Activated CD4-positive, alpha-beta T cell treated with anti-CD3 and anti-CD28 coated beads for 36 hours (primary cell): ENCODE measurements at regions not wholly inside any gene's neighbourhood (a gene's known extent, or its start where the extent isn't known, plus 50 kb on each side); places are given as distances from the start of the nearest gene placed in this dataset.

Experiments used
- ATAC-seq: fragments of 200-7000 bp; cut with Tn5 transposase; one replicate; pipeline ENCODE4 v1.10.0; 2021; ENCODE audit warnings: mild to moderate bottlenecking, moderate library complexity
- CTCF ChIA-PET: fragments of 350-600 bp; sonication (Branson Sonifier 250); formaldehyde crosslinking; loops from one replicate; lab custom pipeline; 2021; ENCODE audit warnings: antibody characterized with exemption; lab: Charles Lee
- POLR2A ChIA-PET: fragments of 350-600 bp; sonication (Branson Sonifier 250); formaldehyde crosslinking; loops from one replicate; lab custom pipeline; 2021; ENCODE audit warnings: antibody characterized with exemption, inconsistent platforms; lab: Charles Lee
- DNase-seq: peaks from one replicate; pipeline ENCODE4 v3.0.0-alpha.2; 2020
- H3K27ac Mint-ChIP-seq: one replicate; pipeline ENCODE4 v1.8.0; 2021; ENCODE audit warnings: mixed read lengths
- H3K27me3 Mint-ChIP-seq: one replicate; pipeline ENCODE4 v1.8.0; 2021; ENCODE audit warnings: mixed read lengths
- H3K36me3 Mint-ChIP-seq: one replicate; pipeline ENCODE4 v1.8.0; 2021; ENCODE audit warnings: low read depth, mixed read lengths
- H3K4me1 Mint-ChIP-seq: one replicate; pipeline ENCODE4 v1.8.0; 2021; ENCODE audit warnings: mixed read lengths
- H3K4me3 Mint-ChIP-seq: one replicate; pipeline ENCODE4 v1.8.0; 2021; ENCODE audit warnings: mild to moderate bottlenecking, moderate library complexity, mixed read lengths
- H3K9me3 Mint-ChIP-seq: one replicate; pipeline ENCODE4 v1.8.0; 2021; ENCODE audit warnings: low read depth, mixed read lengths
- intact Hi-C, 2 experiments: fragments of 100-400 bp; cut with DNase I in 1 of 2; cut with micrococcal nuclease in 1 of 2; formaldehyde crosslinking; loops; one replicate each; pipeline versions ENCODE4 v1.14.2 to v1.15.1; 2022 to 2024; cut with DNase I, micrococcal nuclease

DNA sequence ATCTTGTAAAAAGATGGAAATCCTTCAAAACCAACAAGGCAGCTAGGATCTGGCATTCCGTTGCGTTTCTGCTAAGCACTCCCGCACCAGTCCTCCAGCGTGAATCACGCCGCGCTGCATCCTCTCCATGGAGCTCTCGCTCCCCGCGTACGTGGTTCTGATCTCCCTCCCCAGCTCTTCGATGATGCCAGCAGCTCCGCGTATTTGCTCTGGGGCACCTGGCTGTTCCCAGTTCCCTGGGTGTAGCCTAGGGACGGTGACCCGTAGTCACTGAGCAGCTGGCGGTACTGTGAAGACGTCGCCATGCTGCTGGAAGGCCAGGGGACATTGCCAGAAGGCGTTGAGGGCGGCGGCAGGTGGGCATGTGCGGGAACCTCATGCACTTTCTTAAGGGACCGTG, 407.5 kb downstream of the RNF144A start:
- Mint-ChIP-seq H3K36me3 (no peaks in the 10 kb centered on the region), H3K9me3 (no peaks in the 10 kb centered on the region), H3K4me1 (no peaks in the 10 kb centered on the region), H3K27ac (no peak overlapping the region), H3K4me3 (no peak overlapping the region), H3K27me3 (peaks cover 3% of the 10 kb centered on the region)
- intact Hi-C loops, result no loop called here
- ChIA-PET CTCF (interaction anchor here (1.2 kb wide), 1 partner anchor 78 kb away, joined by 3 read pairs; no protein-coding TSS in a partner anchor), POLR2A (no interaction called here)
- DNase-seq (no peak), ATAC-seq (no peak)

DNA sequence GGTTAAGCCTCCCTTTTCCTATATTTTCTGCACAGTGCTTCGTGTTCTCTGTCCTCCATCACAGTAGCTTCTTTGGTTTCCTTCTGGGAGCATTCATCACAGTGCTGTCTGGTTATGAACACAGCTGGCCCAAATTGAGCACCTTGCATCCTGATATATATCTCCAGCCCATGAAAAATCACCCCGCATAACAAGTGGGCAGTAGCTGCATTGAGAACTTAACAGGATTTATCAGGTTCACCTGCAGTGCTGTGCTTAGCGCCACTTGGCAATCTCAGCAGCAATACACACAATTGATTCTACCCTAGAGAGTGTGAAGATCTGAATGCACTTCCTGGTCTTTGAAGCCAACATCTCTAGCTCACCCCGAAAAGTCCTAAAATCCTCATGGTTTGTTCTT, 408.0 kb downstream of the RNF144A start:
- DNase-seq (no peak), ATAC-seq (no peak)
- ChIA-PET CTCF (no interaction called here), POLR2A (no interaction called here)
- intact Hi-C loops, result no loop called here
- H3K27me3 Mint-ChIP-seq, result peaks cover 3% of the 10 kb centered on the region
- H3K36me3 Mint-ChIP-seq, result no peaks in the 10 kb centered on the region
- no peak overlapping the region for H3K27ac Mint-ChIP-seq
- H3K4me3 Mint-ChIP-seq, result no peak overlapping the region
- H3K9me3 Mint-ChIP-seq, result no peaks in the 10 kb centered on the region
- H3K4me1 Mint-ChIP-seq, result no peaks in the 10 kb centered on the region

DNA sequence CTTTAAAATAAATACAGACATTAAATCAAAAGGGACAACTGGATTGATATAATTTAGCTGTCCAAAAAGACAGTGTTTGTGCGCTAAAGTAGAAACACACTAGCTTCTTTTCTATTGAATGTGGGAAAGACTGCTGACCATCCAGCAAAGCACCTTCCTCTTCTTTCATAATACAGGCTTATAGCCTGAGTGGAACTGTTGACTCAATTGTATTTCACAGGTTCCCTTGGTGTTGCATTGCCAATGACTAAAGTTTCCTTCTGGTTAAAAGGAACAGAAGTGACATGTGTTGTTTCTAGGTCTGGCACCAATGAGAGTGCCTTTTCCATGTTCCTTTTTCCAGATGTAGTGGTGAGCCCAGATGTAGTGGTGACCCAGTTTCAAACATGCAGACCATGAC, 412.3 kb downstream of the RNF144A start:
- Mint-ChIP-seq H3K27me3 (peaks cover 5% of the 10 kb centered on the region), H3K4me3 (no peak overlapping the region), H3K27ac (no peak overlapping the region), H3K36me3 (no peaks in the 10 kb centered on the region), H3K4me1 (no peaks in the 10 kb centered on the region), H3K9me3 (no peaks in the 10 kb centered on the region)
- ATAC-seq (no peak), DNase-seq (no peak)
- intact Hi-C loops, result no loop called here
- POLR2A ChIA-PET, result no interaction called here
- CTCF ChIA-PET, result no interaction called here

DNA sequence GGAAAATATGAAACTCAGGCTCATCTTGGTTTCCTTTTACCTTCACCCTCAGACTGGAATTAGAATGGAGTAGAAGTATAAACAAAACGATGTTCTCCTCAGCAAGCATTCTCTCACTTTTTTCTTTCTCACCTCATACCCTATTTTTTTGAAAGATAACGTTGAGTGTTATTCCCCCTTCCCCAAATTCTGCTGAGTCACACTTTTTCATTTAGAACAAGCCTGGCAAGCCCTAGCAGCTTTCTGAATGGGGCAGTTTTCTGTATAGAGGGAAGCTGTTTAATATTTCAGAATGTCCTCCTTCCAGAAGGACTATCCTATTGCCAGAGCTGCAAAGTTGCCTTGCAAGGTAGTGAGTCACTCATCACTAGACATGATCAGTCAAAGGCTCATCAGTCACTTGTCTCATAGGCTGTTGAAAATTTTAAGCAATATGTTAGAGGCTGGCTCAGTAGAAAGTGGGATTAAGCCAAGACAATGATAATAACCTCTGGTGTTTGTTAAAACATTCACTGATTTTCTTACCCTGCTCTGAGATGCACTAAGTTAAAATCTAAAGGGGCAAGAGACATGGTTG, 416.1 kb downstream of the RNF144A start:
- DNase-seq, result no peak
- no peak for ATAC-seq
- Mint-ChIP-seq H3K36me3 (no peaks in the 10 kb centered on the region), H3K27me3 (peaks cover 11% of the 10 kb centered on the region), H3K4me3 (no peak overlapping the region), H3K27ac (no peak overlapping the region), H3K4me1 (no peaks in the 10 kb centered on the region), H3K9me3 (no peaks in the 10 kb centered on the region)
- ChIA-PET CTCF (no interaction called here), POLR2A (no interaction called here)
- intact Hi-C loops, result no loop called here

DNA sequence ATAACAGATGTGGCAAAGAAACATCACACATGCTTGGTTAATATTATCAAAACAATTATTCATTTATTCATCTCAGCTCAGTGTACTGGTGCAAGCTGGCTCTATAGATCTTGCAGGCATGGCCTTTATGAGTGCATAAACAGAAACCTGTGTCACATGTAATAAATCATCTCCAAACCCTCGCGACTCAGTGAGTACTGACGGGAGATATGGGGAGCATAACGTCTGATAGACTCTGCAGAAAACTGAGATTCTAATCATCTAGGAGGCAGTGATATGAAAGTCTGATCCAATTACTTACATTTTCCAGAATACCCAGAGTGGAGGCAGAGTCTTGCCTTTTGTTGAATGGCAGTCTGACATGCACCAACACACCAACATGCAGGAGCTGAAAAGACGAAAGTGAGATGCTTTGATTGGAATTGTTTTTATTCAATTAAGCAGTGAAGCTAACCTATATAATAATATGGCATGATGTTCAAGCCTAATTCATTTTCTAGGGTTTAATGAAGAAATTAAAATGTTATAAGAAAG, 416.8 kb downstream of the RNF144A start:
- no peak overlapping the region for H3K27ac Mint-ChIP-seq
- no peaks in the 10 kb centered on the region for H3K9me3 Mint-ChIP-seq
- no peak overlapping the region for H3K4me3 Mint-ChIP-seq
- H3K36me3 Mint-ChIP-seq, result no peaks in the 10 kb centered on the region
- ChIA-PET POLR2A (no interaction called here), CTCF (no interaction called here)
- intact Hi-C loops, result no loop called here
- DNase-seq (no peak), ATAC-seq (no peak)
- peaks cover 11% of the 10 kb centered on the region for H3K27me3 Mint-ChIP-seq
- no peaks in the 10 kb centered on the region for H3K4me1 Mint-ChIP-seq

DNA sequence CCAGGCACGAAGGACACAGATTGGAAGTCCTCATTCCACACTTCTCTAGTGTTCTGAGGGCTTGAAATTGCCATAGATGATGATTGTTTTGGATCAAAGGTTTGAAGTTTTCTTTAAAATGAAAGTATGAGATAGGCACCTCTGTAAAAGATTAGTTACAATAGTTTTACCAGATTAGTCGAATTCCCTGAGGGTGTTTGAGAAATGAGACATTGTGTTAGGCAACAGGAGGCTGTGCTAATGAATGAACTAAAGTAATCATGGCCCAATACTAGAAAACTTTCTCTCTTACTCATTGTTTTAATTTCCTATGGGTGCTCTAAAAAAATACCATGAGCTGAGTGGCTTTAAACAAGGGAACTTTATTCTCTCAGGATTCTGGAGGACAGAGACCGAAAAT, 421.7 kb downstream of the RNF144A start:
- H3K4me3 Mint-ChIP-seq, result no peak overlapping the region
- DNase-seq (no peak), ATAC-seq (no peak)
- H3K27ac Mint-ChIP-seq, result no peak overlapping the region
- H3K27me3 Mint-ChIP-seq, result peaks cover 7% of the 10 kb centered on the region
- intact Hi-C loops, result no loop called here
- POLR2A ChIA-PET, result no interaction called here
- H3K36me3 Mint-ChIP-seq, result no peaks in the 10 kb centered on the region
- no peaks in the 10 kb centered on the region for H3K9me3 Mint-ChIP-seq
- CTCF ChIA-PET, result no interaction called here
- H3K4me1 Mint-ChIP-seq, result no peaks in the 10 kb centered on the region

DNA sequence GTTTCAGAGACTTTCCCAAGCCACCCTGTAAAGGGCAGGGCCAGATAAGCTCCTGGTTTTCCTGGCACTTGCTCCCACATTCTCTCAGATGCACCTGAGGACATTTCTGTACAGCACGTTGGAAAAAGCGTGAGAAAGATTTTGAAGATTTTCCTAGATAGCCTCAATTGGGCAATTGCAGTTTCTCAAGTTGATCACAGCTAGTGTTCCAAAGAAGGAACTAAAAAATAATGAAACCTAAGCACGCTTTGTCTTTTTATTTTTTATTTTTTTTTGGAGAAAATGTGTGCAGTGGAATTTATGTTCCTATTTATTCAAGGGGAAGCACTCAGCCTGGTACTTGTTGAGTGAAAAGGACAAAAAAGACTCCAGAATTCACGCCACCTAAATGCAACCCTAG, 429.1 kb downstream of the RNF144A start:
- no peaks in the 10 kb centered on the region for H3K4me1 Mint-ChIP-seq

DNA sequence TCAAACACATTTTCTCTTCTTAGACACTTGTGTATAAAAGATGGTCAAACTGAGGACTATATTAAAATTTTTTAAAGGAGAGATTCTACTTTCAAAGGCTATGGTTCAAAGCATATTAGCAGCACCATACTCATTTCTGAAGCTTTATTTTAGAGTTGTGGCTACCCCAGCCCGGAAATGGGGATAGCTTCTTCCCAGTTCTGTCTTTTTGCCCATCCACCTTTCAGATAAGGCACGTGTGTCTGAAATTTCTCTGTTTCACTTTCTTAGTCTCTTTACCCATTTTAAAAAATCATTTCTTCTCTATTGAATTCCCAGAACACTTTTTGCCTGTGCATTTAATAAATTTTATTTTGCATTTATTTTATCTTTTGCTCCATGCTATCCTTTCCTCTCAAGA, 431.5 kb downstream of the RNF144A start:
- no peak overlapping the region for H3K27ac Mint-ChIP-seq
- ChIA-PET CTCF (no interaction called here), POLR2A (no interaction called here)
- H3K4me1 Mint-ChIP-seq, result no peaks in the 10 kb centered on the region
- DNase-seq (no peak), ATAC-seq (no peak)
- intact Hi-C loops, result no loop called here
- no peak overlapping the region for H3K4me3 Mint-ChIP-seq
- H3K36me3 Mint-ChIP-seq, result no peaks in the 10 kb centered on the region
- H3K27me3 Mint-ChIP-seq, result no peaks in the 10 kb centered on the region
- no peaks in the 10 kb centered on the region for H3K9me3 Mint-ChIP-seq

More for the DNA sequence above, 429.1 kb downstream of the RNF144A start:
- CTCF ChIA-PET, result interaction anchor here (0.6 kb wide), 1 partner anchor 301 kb away, joined by 3 read pairs; no protein-coding TSS in a partner anchor
- no peak for DNase-seq
- POLR2A ChIA-PET, result no interaction called here
- Mint-ChIP-seq H3K36me3 (no peaks in the 10 kb centered on the region), H3K27ac (no peak overlapping the region), H3K27me3 (no peaks in the 10 kb centered on the region), H3K9me3 (no peaks in the 10 kb centered on the region), H3K4me3 (no peak overlapping the region)
- intact Hi-C loops, result no loop called here
- ATAC-seq, result no peak

DNA sequence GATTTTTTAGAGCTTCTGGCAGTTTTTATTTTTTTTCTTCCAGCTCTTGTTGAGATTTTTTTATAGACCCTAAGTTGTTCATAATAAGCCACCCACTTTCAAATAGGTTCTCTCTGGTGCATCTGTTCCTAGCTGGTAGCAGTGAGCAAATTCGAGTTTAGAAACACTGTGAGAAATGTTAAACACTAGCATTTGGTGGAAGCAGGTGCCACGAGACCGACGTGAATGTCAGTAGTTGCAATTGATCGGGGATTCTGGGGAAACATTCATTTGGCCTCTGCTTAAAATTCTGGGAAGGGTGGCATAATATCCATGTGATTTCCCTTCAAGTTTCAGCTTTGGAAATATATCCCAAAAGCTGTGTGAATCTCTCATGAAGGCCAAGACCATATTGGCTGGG, 435.0 kb downstream of the RNF144A start:
- CTCF ChIA-PET, result interaction anchor here (1.0 kb wide), 1 partner anchor 243 kb away, joined by 3 read pairs; no protein-coding TSS in a partner anchor
- Mint-ChIP-seq H3K9me3 (no peaks in the 10 kb centered on the region), H3K27me3 (no peaks in the 10 kb centered on the region), H3K4me3 (no peak overlapping the region), H3K4me1 (no peaks in the 10 kb centered on the region), H3K27ac (no peak overlapping the region), H3K36me3 (no peaks in the 10 kb centered on the region)
- DNase-seq (no peak), ATAC-seq (no peak)
- intact Hi-C loops, result no loop called here
- POLR2A ChIA-PET, result no interaction called here

DNA sequence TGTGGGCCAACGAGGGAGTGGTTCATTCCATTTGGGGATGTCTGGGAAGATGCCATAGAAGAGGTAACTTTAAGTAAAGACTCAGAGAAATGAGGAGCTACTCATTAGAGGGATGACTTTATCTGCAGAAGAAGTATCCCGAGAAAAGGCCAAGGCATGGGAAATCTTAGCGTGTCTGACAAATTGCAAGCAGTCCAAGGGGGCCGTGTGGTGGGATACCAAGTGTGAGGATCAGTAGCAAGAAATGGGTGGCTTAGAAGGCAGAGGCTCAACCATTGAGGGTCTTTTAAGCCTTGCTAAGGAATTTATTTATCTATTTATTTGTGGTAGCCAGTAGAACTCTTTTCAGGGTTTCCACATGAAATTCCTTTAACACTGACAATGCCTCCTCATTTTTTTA, 436.4 kb downstream of the RNF144A start:
- no peak for ATAC-seq
- no peaks in the 10 kb centered on the region for H3K9me3 Mint-ChIP-seq

DNA sequence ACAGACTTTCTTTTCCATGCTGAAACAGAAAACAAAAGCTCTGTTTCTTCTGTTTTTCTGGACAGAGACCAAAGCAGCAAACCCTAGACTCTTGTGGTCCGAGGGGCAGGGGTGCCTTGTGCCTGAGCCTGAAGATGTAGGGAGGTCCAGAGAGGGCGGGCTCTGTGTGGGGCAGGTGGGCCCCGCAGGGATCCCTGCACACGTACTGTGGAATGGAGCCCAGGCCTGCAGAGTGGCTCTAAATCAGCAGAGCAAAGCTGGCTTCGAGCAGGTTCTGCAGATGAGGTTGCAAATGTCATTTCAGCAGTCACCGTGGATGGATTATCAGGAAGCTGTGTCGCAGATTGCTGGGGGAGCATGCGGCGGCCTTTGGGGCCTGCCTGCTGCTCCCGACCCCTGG, 438.6 kb downstream of the RNF144A start:
- no peaks in the 10 kb centered on the region for H3K27me3 Mint-ChIP-seq
- no peak for DNase-seq
- ChIA-PET POLR2A (no interaction called here), CTCF (interaction anchor here (0.9 kb wide), 1 partner anchor 14 kb away, joined by 3 read pairs; no protein-coding TSS in a partner anchor)
- H3K36me3 Mint-ChIP-seq, result no peaks in the 10 kb centered on the region
- no peak overlapping the region for H3K27ac Mint-ChIP-seq
- intact Hi-C loops, result no loop called here
- no peak for ATAC-seq
- no peaks in the 10 kb centered on the region for H3K9me3 Mint-ChIP-seq
- H3K4me1 Mint-ChIP-seq, result no peaks in the 10 kb centered on the region
- H3K4me3 Mint-ChIP-seq, result no peak overlapping the region

More for the DNA sequence above, 436.4 kb downstream of the RNF144A start:
- ChIA-PET CTCF (no interaction called here), POLR2A (no interaction called here)
- H3K27me3 Mint-ChIP-seq, result no peaks in the 10 kb centered on the region
- H3K36me3 Mint-ChIP-seq, result no peaks in the 10 kb centered on the region
- H3K27ac Mint-ChIP-seq, result no peak overlapping the region
- intact Hi-C loops, result no loop called here
- DNase-seq, result no peak
- H3K4me3 Mint-ChIP-seq, result no peak overlapping the region
- no peaks in the 10 kb centered on the region for H3K4me1 Mint-ChIP-seq

DNA sequence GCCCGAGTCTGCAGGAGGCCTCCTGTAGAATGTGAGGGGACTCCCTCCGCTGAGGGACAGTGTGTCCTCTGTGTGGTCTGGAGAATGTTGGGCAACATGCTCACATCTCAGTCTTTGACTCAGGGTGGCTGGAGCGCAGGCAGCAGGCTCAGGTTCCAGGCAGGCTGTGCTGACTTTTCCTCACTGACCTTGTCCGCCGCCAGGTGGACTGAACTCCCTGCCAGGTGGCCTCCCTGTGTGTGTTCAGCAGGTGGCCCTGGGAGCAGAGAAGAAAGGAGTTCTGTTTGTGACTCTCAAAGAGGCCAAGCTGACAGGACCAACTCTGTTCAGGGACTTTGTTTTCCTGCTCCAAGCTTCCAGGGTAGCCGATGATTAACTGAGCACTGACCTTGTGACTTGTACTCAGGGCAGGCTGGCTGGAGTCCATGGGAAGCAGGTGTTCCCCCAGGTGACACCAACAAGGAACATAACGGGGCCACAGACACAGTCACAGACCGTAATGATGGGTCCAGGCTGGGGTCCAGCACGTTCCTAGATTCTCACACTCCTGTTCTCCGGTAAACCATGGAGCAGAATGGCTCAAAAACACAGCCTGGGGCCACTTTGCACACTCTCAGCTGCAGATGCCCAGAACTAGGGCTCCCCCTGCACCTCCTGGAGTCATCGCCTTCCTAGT, 439.8 kb downstream of the RNF144A start:
- ATAC-seq, result no peak
- POLR2A ChIA-PET, result no interaction called here
- CTCF ChIA-PET, result interaction anchor here (0.9 kb wide), 1 partner anchor 16 kb away, joined by 3 read pairs; no protein-coding TSS in a partner anchor
- Mint-ChIP-seq H3K4me1 (no peaks in the 10 kb centered on the region), H3K9me3 (no peaks in the 10 kb centered on the region), H3K36me3 (no peaks in the 10 kb centered on the region), H3K4me3 (no peak overlapping the region), H3K27ac (no peak overlapping the region), H3K27me3 (no peaks in the 10 kb centered on the region)
- intact Hi-C loops, result no loop called here
- no peak for DNase-seq
